Right ventricle myocardium inferior (tissue), 1 donor: ENCODE measurements at regions not wholly inside any gene's neighbourhood (a gene's known extent, or its start where the extent isn't known, plus 50 kb on each side); places are given as distances from the start of the nearest gene placed in this dataset.
"Not testable (repeated sequence)": the region's sequence is repeated elsewhere in the genome, so short reads cannot be mapped to it uniquely, and the experiment has no call there.

Experiments used
- ATAC-seq: fragments of 200-7000 bp; cut with Tn5 transposase; one replicate; pipeline ENCODE4 v1.9.1; 2020; ENCODE audit warnings: mild to moderate bottlenecking, moderate library complexity
- DNase-seq: peaks from one replicate; pipeline ENCODE4 v3.0.0; 2021; ENCODE audit errors: missing footprints
- intact Hi-C: fragments of 100-400 bp; cut with DNase I; formaldehyde crosslinking; loops from one replicate; pipeline ENCODE4 v1.11.0; 2022
- donor health status: DM: no; HTN: yes; CAD: no; lungs with severe emphysema.

DNA sequence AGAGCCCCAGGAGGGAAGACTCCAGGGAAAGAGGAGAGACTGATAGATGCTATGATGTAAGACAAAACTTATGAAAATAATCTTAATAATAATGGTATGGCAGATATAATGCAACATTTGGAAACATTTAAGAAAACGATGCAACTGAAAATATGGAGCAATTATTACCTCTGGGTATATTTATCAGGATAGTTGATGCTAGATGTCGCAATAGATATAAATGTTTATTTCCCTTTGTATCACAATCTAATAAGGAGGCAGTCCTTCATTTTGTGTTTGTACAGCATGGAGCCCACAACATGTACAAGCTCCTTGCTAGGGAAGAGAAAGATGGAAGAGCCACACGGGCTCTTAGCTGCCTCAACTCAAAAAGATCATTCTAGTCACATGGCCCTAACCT is 101.1 kb upstream of the TMEM132E start:
- no peak for DNase-seq
- intact Hi-C loops, result no loop called here
- ATAC-seq, result no peak

DNA sequence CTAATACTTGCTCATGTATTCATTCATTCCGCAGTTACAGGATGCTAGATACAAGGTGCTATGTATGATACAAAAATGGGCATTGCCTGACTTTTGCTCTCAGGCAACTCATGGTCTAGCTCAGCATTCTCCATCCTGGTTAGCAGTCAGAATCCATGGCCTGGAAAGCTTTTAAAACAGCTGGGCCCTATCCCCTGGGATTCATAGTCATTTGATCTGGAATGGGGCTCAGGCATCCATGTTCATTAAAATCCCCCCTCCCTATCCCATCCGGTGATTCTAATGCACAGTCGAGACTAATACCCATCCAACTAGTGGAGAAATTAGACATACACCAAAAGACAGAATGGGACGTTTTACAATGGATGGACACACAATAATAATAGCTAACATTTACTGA is 104.1 kb upstream of the TMEM132E start:
- ATAC-seq, result no peak
- DNase-seq, result no peak
- intact Hi-C loops, result no loop called here

DNA sequence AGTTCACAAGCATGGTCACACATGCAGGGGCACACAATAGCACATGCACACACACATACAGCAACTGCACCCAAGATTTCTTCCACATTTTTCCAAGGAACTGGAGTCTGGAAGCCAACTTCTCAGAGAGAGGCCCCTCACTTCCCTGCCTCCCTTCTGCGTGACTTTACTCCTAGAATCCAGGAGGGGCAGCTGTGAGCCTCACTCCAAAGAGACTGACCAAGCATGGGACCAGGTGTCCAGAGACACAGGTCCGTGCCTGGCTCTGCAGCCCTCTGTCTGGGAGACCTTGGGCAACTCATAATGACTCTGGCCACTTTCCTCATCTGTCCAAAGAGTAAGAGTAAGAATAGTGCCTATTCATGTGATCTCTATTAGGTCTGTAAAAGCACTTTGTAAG is 104.7 kb upstream of the TMEM132E start:
- no peak for DNase-seq
- ATAC-seq, result no peak
- intact Hi-C loops, result no loop called here

DNA sequence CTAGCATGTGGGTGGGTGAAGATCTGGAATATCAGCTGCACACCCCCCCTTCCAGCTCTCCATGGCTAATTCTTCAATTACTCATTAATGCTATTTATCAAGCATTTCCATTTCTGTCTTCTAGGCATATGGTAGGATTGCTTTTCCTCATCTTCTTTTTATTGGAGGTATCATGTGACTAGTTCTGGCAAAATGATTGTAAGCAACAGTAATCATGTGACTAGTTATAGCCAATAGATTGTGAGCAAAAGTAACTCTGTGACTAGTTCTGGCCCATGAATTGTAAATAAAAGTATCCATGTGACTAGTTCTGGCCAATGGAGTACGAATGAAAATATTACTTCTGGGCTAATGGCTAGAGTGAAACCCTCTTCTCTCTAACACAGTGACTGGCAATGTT is 107.0 kb upstream of the TMEM132E start:
- no peak for ATAC-seq
- intact Hi-C loops, result no loop called here

GRCh38 chr17:34471278-34471677 is 108.1 kb upstream of the TMEM132E start:
- ATAC-seq, DNase-seq, intact Hi-C loops: not testable (repeated sequence)

More for the DNA sequence above, 107.0 kb upstream of the TMEM132E start:
- DNase-seq, result no peak

- DNase-seq, result no peak
- intact Hi-C loops, result no loop called here
- no peak for ATAC-seq
Observed at GRCh38 chr17:34465789-34466188, 102.8 kb upstream of the CCL1 start.

- no peak for ATAC-seq
- DNase-seq, result no peak
Observed at GRCh38 chr17:34464812-34465211, 101.8 kb upstream of the CCL1 start.

DNA sequence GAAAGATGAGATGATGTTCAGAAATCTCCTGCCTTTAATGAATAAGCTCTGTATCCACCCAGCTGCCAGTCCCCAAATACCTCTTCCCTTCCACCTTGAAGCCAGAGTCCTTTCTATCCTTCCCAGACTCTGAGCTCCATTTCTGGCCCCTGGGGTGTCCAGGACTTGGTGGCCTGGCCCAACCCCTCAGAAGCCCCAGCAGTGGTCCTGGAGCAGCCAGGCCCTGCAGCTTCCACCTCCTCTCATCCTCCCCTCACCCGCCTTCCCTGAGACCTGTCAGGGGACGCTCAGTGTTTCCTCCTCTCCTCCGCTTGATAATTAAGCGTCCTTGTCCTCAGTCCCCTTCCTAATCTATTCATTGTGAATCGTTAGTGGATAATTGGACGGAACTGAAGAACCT is 95.2 kb upstream of the CCL1 start:
- intact Hi-C loops, result no loop called here

More at GRCh38 chr17:34464812-34465211, 101.8 kb upstream of the CCL1 start:
- intact Hi-C loops, result no loop called here

GRCh38 chr17:34456121-34456520 is 93.1 kb upstream of the CCL1 start:
- ATAC-seq (no peak), DNase-seq (no peak)
- intact Hi-C loops, result no loop called here

More for the DNA sequence above, 95.2 kb upstream of the CCL1 start:
- no peak for ATAC-seq
- no peak for DNase-seq

DNA sequence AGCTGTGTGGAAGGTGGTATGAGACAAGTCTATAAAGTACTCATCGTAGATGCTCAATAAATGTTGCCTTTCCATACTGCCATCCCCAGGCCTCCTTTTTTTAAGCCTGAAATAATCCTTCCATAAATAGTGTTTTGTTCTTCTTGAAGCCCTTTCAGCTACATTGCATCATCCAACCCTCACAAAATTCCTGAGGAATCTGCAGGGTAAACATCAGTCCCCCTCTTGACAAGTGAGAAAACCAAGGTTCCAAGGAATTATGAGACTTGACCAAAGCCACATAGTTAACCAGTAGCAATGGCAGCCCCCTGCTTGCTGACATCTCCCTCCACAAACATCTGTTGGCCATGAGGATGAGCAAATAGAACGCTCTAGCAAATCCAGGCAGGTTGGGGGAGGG is 89.7 kb upstream of the CCL1 start:
- intact Hi-C loops, result no loop called here
- no peak for DNase-seq
- ATAC-seq, result no peak

DNA sequence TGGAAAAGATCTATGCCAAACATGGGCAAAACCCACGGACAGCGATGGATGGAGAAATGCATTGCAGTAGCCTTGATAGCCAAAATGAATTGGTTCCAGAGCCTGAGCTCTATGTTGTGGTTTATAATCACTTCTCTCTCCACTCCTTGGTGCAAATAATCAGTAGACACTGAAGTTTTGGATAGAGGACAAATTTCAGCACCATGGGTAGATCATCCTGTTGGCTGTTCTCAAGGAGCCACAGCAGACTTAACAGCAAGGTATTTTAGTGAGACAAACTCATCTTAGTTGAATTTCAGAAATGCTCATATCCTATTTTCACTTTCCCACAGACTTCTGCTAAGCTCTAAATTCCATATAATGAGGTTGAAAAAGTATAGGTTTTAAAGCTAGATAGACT is 88.3 kb upstream of the CCL1 start:
- intact Hi-C loops, result no loop called here
- DNase-seq (no peak), ATAC-seq (no peak)

- intact Hi-C loops, result no loop called here
- ATAC-seq (no peak), DNase-seq (no peak)
Observed at GRCh38 chr17:34447406-34447805, 84.4 kb upstream of the CCL1 start.

DNA sequence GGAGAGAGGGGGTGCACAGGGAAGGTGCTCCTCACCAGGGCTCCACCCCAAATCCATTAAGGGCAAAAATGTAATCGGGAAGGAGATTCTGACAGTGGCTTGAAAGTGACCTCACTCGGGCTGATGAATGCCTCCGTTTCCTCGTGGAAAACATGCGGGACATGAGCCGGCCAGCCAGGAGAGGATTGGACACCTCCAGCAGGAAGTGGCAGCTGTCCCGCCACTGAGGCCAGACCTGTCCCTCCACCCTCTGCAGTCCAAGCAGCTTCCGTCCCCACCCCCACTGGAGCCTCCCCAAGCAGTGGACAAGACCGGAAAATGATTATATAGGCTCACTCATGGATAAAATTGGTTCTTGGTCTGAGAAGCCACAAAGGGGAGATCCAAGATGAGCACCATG is 82.1 kb upstream of the CCL1 start:
- intact Hi-C loops, result loop anchor here (2.0 kb wide), 1 partner anchor 194 kb away; no protein-coding TSS in a partner anchor
- DNase-seq (peak; percentile 21), ATAC-seq (no peak)

GRCh38 chr17:34443619-34444469 is 80.8 kb upstream of the CCL1 start:
- intact Hi-C loops, result loop anchor here (2.0 to 5.0 kb wide), 2 partner anchors 73 to 195 kb away; no protein-coding TSS in a partner anchor
- ATAC-seq, result peak; percentile 62

DNA sequence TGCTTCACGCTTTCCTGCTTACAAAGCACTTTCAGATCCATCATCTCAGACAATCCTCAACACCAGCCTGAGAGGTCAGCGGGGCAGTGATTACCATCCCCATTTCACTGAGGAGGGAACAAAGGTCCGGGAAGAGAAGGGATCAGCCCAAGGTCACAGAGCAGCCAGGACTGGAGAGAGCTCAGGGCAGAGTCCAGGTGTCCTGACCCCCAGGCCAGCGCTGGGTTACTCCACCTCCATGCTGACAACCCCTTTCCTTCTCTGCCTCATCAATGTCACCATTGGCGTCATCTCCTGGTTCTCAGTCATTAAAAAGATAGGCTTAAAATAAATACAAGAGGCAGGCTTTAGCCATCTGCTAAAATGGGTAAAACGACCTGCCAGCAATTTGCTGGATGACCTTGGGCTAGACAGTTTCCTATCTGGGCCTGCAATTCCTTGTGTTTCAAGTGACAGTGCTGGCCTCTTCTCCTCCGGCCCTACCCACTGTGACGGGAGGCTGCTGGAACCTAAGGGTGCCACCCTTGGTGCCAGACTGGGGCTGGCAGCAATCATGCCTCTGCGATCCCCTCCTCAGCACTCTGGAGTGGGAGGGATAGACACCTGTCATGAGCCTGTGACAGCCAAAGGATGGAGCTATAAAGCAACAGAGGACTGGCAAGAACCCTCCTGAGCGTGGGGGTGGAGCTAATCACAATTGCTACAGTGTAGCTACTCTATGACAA is 79.5 kb upstream of the CCL1 start:
- DNase-seq, result peak; percentile 39
- intact Hi-C loops, result loop anchor here (5.0 kb wide), 1 partner anchor 75 kb away; no protein-coding TSS in a partner anchor

More at GRCh38 chr17:34443619-34444469, 80.8 kb upstream of the CCL1 start:
- peak; percentile 58 for DNase-seq

GRCh38 chr17:34437188-34437587 is 74.2 kb upstream of the CCL1 start:
- DNase-seq (no peak), ATAC-seq (no peak)
- intact Hi-C loops, result no loop called here

More for the DNA sequence above, 79.5 kb upstream of the CCL1 start:
- peak; percentile 55 for ATAC-seq

DNA sequence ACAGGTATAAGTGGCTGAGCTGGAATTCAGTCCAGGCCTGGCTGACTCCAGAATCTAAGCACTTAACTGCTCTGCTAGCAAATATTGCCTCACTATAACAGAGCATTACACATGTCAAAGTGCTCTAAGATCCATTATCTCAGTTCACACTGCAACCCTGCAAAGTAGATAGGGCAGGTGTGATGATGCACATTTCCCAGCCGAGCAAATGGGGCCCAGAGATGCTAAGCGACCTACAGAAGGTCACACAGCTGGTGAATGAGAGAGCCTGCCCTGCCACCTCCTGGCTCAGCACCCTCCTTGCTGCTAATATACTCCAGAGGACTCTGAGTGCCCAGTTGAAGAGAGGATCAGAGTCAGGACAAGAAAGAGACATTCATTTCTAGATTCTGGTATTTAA is 73.6 kb upstream of the CCL1 start:
- ATAC-seq (no peak), DNase-seq (no peak)
- intact Hi-C loops, result no loop called here

DNA sequence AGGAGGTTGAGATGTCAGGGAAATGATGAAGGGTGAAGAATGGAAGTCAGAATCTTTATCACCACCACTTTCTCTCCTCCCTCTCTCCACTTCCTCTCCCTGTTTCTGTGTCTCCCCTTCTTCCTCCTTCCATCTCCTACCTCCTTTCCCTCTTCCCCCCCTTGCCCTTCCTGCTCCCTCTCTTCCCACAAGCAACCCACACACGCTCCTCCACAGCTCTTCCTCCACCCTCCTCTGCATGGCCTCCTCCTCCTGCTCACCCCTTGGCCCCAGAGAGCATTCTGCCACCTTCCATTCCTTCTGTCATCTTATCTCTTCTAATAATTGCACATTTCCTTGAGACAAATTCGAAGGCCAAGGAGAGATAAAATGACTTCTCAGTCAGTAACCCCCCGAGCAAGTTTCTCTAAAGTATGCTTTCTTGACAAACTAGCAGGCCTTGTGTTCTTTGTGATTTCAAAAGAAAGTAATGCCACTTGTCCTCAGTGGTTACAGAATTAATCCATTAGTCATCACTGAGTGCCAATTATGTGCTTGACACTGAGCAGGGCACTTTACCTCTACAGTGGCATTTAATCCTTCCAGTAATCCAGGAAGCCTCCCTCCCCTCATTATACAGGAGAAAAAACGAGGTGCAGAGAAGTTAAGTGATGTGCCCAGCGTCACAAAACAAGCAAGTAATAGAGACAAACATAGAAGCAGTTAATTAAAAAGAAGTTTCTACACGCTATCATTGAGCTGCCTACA is 72.3 kb upstream of the CCL1 start:
- ATAC-seq (no peak), DNase-seq (no peak)
- intact Hi-C loops, result no loop called here

DNA sequence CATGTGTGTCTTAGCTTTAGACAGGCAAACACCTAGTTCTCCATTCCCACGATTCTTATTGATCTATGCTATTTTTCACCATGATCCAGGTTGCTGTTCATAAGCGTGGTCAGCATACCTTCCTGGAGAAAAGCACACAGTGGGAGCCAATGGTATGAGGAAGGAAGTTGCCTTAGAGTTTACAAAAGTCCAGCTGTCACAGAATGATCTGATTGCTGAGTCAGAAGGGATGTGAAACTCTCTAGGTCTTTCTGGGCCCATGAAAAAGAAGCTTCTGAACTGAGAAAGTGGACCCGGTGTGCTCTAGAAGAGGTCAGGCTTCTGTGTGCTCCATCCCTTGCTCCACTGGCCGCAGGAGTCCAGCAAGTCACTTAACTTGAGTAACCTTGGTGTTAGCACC is 71.0 kb upstream of the CCL1 start:
- ATAC-seq, result peak; percentile 44

More for the DNA sequence above, 71.0 kb upstream of the CCL1 start:
- intact Hi-C loops, result no loop called here
- peak; percentile 41 for DNase-seq
